Peyer's patch (tissue), 4 donors: ENCODE measurements at regions not wholly inside any gene's neighbourhood (a gene's known extent, or its start where the extent isn't known, plus 50 kb on each side); places are given as distances from the start of the nearest gene placed in this dataset.

Experiments used
- POLR2A ChIP-seq, 2 donors: fragments of 450-650 bp; IDR thresholded peaks; one replicate each; pipeline ENCODE4 v1.5.1; 2017; ENCODE audit warnings: antibody characterized with exemption in 2 of 2, mild to moderate bottlenecking in 2 of 2, moderate library complexity in 2 of 2
- TF ChIP-seq, protein P1 (sequence below), 6 experiments: fragments of 450-650 bp in 4 of 6; fragments of 200-600 bp in 2 of 6; sonication (generic) in 1 of 6; IDR thresholded peaks; one replicate each; pipeline ENCODE4 v1.5.1; 2017 to 2019; ENCODE audit warnings: antibody characterized with exemption in 6 of 6, mild to moderate bottlenecking in 3 of 6, moderate library complexity in 1 of 6

DNA sequence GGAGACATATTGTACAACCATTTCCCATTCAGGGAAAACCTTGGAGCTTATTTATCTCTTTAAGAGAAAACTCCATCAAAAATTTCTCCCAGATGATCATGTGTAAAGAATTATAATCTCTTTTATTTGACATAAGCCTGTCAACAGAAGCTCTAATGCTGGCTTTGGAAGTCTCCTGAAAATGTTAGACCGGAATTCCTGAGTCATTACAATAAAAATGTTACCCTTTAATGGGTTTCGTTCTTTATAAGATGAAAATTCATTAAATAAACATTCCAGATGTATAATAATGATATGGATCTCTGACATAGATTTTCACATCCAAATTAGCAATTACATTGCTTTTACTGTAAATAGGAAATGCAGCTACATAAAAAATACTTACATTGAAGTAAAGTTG is 1036.4 kb downstream of the EFNA5 start:
- TF ChIP-seq, protein P1, sequence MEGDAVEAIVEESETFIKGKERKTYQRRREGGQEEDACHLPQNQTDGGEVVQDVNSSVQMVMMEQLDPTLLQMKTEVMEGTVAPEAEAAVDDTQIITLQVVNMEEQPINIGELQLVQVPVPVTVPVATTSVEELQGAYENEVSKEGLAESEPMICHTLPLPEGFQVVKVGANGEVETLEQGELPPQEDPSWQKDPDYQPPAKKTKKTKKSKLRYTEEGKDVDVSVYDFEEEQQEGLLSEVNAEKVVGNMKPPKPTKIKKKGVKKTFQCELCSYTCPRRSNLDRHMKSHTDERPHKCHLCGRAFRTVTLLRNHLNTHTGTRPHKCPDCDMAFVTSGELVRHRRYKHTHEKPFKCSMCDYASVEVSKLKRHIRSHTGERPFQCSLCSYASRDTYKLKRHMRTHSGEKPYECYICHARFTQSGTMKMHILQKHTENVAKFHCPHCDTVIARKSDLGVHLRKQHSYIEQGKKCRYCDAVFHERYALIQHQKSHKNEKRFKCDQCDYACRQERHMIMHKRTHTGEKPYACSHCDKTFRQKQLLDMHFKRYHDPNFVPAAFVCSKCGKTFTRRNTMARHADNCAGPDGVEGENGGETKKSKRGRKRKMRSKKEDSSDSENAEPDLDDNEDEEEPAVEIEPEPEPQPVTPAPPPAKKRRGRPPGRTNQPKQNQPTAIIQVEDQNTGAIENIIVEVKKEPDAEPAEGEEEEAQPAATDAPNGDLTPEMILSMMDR (IDR thresholded peaks at IDR 0.05), result no peak
- no peak for TF ChIP-seq POLR2A (IDR thresholded peaks at IDR 0.05)
